ENCODE measurements at regions not wholly inside any gene's neighbourhood (a gene's known extent, or its start where the extent isn't known, plus 50 kb on each side); places are given as distances from the start of the nearest gene placed in this dataset.
A peak's percentile ranks its signal among the peaks of the same experiment; 100 is the strongest.

- no peak for TF ChIP-seq NRF1 (IDR thresholded peaks at IDR 0.05; ENCODE audit: low read depth, low read length)
- TF ChIP-seq POLR2AphosphoS5 (IDR thresholded peaks at IDR 0.05; ENCODE audit: low read depth, low read length), result no peak
- TF ChIP-seq RFX5 (IDR thresholded peaks at IDR 0.05; ENCODE audit: low read length), result no peak
- TF ChIP-seq CHD2 (IDR thresholded peaks at IDR 0.05; ENCODE audit: low read length, partially characterized antibody), result no peak
- TF ChIP-seq NFIC (IDR thresholded peaks at IDR 0.05; ENCODE audit: borderline replicate concordance), result peak; percentile 36; the same call in 1 of the 2 replicates
- TF ChIP-seq MAX (IDR thresholded peaks at IDR 0.05; ENCODE audit: low read depth), result no peak
- no peak for TF ChIP-seq SMC3 (IDR thresholded peaks at IDR 0.05; ENCODE audit: low read depth, low read length)
- TF ChIP-seq, protein P1, sequence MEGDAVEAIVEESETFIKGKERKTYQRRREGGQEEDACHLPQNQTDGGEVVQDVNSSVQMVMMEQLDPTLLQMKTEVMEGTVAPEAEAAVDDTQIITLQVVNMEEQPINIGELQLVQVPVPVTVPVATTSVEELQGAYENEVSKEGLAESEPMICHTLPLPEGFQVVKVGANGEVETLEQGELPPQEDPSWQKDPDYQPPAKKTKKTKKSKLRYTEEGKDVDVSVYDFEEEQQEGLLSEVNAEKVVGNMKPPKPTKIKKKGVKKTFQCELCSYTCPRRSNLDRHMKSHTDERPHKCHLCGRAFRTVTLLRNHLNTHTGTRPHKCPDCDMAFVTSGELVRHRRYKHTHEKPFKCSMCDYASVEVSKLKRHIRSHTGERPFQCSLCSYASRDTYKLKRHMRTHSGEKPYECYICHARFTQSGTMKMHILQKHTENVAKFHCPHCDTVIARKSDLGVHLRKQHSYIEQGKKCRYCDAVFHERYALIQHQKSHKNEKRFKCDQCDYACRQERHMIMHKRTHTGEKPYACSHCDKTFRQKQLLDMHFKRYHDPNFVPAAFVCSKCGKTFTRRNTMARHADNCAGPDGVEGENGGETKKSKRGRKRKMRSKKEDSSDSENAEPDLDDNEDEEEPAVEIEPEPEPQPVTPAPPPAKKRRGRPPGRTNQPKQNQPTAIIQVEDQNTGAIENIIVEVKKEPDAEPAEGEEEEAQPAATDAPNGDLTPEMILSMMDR (IDR thresholded peaks at IDR 0.05), result no peak
Observed at GRCh38 chr4:123986268-123986798, 589.7 kb downstream of the SPRY1 start (continued).

GRCh38 chr4:123987408-123987807, 590.8 kb downstream of the SPRY1 start:
- TF ChIP-seq REST (IDR thresholded peaks at IDR 0.05; ENCODE audit: low read depth, low read length) (no peak), JUND (IDR thresholded peaks at IDR 0.05) (no peak), RCOR1 (IDR thresholded peaks at IDR 0.05; ENCODE audit: low read length) (no peak), MAX (IDR thresholded peaks at IDR 0.05; ENCODE audit: low read depth) (no peak), MXI1 (IDR thresholded peaks at IDR 0.05; ENCODE audit: low read depth, low read length) (no peak), ZBTB33 (IDR thresholded peaks at IDR 0.05; ENCODE audit: borderline replicate concordance, low read depth) (no peak), NRF1 (IDR thresholded peaks at IDR 0.05; ENCODE audit: low read depth, low read length) (no peak), GABPA (IDR thresholded peaks at IDR 0.05; ENCODE audit: low read depth) (no peak), NFIC (IDR thresholded peaks at IDR 0.05; ENCODE audit: borderline replicate concordance) (no peak), USF1 (IDR thresholded peaks at IDR 0.05; ENCODE audit: borderline replicate concordance, low read depth) (no peak), FOXM1 (IDR thresholded peaks at IDR 0.05; ENCODE audit: low read depth) (no peak), RAD21 (IDR thresholded peaks at IDR 0.05; ENCODE audit: low read length) (no peak), PBX3 (IDR thresholded peaks at IDR 0.05) (no peak), FOSL2 (IDR thresholded peaks at IDR 0.05; ENCODE audit: borderline replicate concordance, low read depth) (no peak), MEF2A (IDR thresholded peaks at IDR 0.05; ENCODE audit: borderline replicate concordance, low read depth) (no peak), TAF1 (IDR thresholded peaks at IDR 0.05; ENCODE audit: borderline replicate concordance, low read depth, low read length) (no peak), EP300 (IDR thresholded peaks at IDR 0.05; ENCODE audit: borderline replicate concordance in 1 of 2, low read depth in 1 of 2, low read length in 1 of 2) (no peak), ELF1 (IDR thresholded peaks at IDR 0.05) (no peak)
- H4K20me1 ChIP-seq (ENCODE audit: insufficient read depth), result no peaks in the 10 kb centered on the region
- no peaks in the 10 kb centered on the region for H3K9me3 ChIP-seq
- peaks cover 19% of the 10 kb centered on the region for H3F3A ChIP-seq (replicated peaks; ENCODE audit: insufficient read depth)
- H3K9me2 ChIP-seq, result no peaks in the 10 kb centered on the region
- H3K4me3 ChIP-seq (ENCODE audit: low read depth in 2 of 2, low read length in 1 of 2), result no peak overlapping the region
- H3K27ac ChIP-seq (ENCODE audit: low read depth in 2 of 2, low read length in 1 of 2), result peak overlapping the region; percentile 64 to 90; a peak in 3 of 4 replicates
- H3K4me1 ChIP-seq (ENCODE audit: control insufficient read depth in 1 of 2, insufficient read depth in 2 of 2, low read depth in 1 of 2, low read length in 1 of 2), result peaks cover 0 to 4% of the 10 kb centered on the region in 2 experiments; a peak in 2 of 4 replicates
- H3K9ac ChIP-seq, result no peak overlapping the region
- H3K36me3 ChIP-seq (replicated peaks in 1 of 2; ENCODE audit: control insufficient read depth in 1 of 2, insufficient read depth in 2 of 2, low read length in 1 of 2), result no peaks in the 10 kb centered on the region
- no peak overlapping the region for H3K4me2 ChIP-seq
- no peaks in the 10 kb centered on the region for H3K79me2 ChIP-seq (ENCODE audit: insufficient read depth)
- ChIA-PET CTCF (no interaction called here), POLR2A (no interaction called here)
- WGBS (ENCODE audit: low lambda C conversion rate), result 94% methylated on average over 3 of the region's 3 CpGs
- peak overlapping the region; percentile 15; the same call in 1 of the 2 replicates for H2AFZ ChIP-seq (ENCODE audit: low read depth)
- DNase-seq, result no peak
- H3K27me3 ChIP-seq (ENCODE audit: insufficient read depth), result no peaks in the 10 kb centered on the region

All from SK-N-SH (cell line).